HG02870 (cell line): ENCODE measurements at regions not wholly inside any gene's neighbourhood (a gene's known extent, or its start where the extent isn't known, plus 50 kb on each side); places are given as distances from the start of the nearest gene placed in this dataset.

Experiments
- ATAC-seq: cut with Tn5 transposase; IDR thresholded peaks from one replicate; pipeline ENCODE4 v1.9.1; 2021; ENCODE audit warnings: mild to moderate bottlenecking, moderate library complexity; ENCODE audit not compliant: unreplicated experiment

GRCh38 chr7:84821671-84822534 is 365.0 kb downstream of the SEMA3D start:
- ATAC-seq = no peak

- no peak for ATAC-seq
These were observed 366.4 kb downstream of the SEMA3D start for GRCh38 chr7:84820481-84820880.

- no peak for ATAC-seq
These were observed 369.8 kb downstream of the SEMA3D start for GRCh38 chr7:84817016-84817415.

GRCh38 chr7:84813376-84813775 is 373.5 kb downstream of the SEMA3D start:
- ATAC-seq = no peak

GRCh38 chr7:84812021-84812420 is 374.8 kb downstream of the SEMA3D start:
- no peak for ATAC-seq

- ATAC-seq = no peak
These were observed 375.5 kb downstream of the SEMA3D start for GRCh38 chr7:84811362-84811761.

- ATAC-seq = no peak
These were observed 377.0 kb downstream of the SEMA3D start for GRCh38 chr7:84809877-84810276.

- no peak for ATAC-seq
These were observed 382.9 kb downstream of the SEMA3D start for GRCh38 chr7:84803979-84804378.

GRCh38 chr7:84801396-84801795 is 385.5 kb downstream of the SEMA3D start:
- ATAC-seq = no peak

- ATAC-seq = no peak
These were observed 386.0 kb downstream of the SEMA3D start for GRCh38 chr7:84800846-84801245.

- no peak for ATAC-seq
These were observed 387.8 kb downstream of the SEMA3D start for GRCh38 chr7:84799106-84799505.

GRCh38 chr7:84792231-84792893 is 394.5 kb downstream of the SEMA3D start:
- no peak for ATAC-seq

- ATAC-seq = no peak
These were observed 396.0 kb downstream of the SEMA3D start for GRCh38 chr7:84790882-84791281.

GRCh38 chr7:84786073-84786472 is 400.8 kb downstream of the SEMA3D start:
- ATAC-seq = no peak

GRCh38 chr7:84784450-84784849 is 402.4 kb downstream of the SEMA3D start:
- no peak for ATAC-seq

GRCh38 chr7:84783141-84783778 is 403.6 kb downstream of the SEMA3D start:
- no peak for ATAC-seq

- ATAC-seq = no peak
These were observed 405.0 kb downstream of the SEMA3D start for GRCh38 chr7:84781838-84782237.

GRCh38 chr7:84780158-84781124 is 406.4 kb downstream of the SEMA3D start:
- no peak for ATAC-seq

- ATAC-seq = no peak
These were observed 429.1 kb downstream of the SEMA3D start for GRCh38 chr7:84757761-84758160.

GRCh38 chr7:84746353-84746752 is 440.5 kb downstream of the SEMA3D start:
- ATAC-seq = no peak

GRCh38 chr7:84744385-84744784 is 442.5 kb downstream of the SEMA3D start:
- no peak for ATAC-seq
